Liver (tissue), 3 donors: ENCODE measurements at regions not wholly inside any gene's neighbourhood (a gene's known extent, or its start where the extent isn't known, plus 50 kb on each side); places are given as distances from the start of the nearest gene placed in this dataset.

Experiments used
- JUND ChIP-seq, 2 donors: IDR thresholded peaks; 2 replicates each; pipeline ENCODE4 v1.6.1; 2016; ENCODE audit warnings: antibody characterized with exemption in 2 of 2
- SP1 ChIP-seq: IDR thresholded peaks from 2 replicates; pipeline ENCODE4 v1.6.1; 2018; ENCODE audit warnings: antibody characterized with exemption, mild to moderate bottlenecking
- TAF1 ChIP-seq: conservative IDR thresholded peaks from 2 replicates; pipeline ENCODE4 v1.6.1; 2016; ENCODE audit warnings: antibody characterized with exemption, mild to moderate bottlenecking
- TF ChIP-seq, protein P1 (sequence below): fragments of 150-350 bp; IDR thresholded peaks from 2 replicates; pipeline ENCODE4 v1.5.1; 2017; ENCODE audit warnings: improper control_type of control experiment, low read depth, low read length; ENCODE audit not compliant: missing input control
- donor health status: healthy.
- donor health status: healthy.

DNA sequence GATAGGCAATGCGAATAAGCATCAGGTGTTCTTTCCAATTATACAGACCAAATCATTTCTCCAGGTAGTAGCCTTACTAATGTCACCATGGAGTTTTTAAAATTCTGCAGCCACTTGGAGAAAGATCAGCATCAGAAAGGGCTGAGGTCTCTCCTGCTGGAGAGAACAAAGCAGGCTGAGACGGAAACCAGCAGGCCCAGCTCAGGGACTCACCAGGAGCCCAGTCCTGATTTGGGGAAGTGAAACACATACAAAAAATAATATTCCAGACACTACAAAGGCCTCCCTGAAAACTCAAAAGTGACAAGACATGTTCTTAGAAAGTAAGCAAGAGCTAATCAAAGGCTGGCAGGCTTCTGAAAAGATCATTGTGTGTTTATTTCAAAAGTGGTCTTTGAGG is 207.1 kb upstream of the GHITM start:
- TF ChIP-seq, protein P1, sequence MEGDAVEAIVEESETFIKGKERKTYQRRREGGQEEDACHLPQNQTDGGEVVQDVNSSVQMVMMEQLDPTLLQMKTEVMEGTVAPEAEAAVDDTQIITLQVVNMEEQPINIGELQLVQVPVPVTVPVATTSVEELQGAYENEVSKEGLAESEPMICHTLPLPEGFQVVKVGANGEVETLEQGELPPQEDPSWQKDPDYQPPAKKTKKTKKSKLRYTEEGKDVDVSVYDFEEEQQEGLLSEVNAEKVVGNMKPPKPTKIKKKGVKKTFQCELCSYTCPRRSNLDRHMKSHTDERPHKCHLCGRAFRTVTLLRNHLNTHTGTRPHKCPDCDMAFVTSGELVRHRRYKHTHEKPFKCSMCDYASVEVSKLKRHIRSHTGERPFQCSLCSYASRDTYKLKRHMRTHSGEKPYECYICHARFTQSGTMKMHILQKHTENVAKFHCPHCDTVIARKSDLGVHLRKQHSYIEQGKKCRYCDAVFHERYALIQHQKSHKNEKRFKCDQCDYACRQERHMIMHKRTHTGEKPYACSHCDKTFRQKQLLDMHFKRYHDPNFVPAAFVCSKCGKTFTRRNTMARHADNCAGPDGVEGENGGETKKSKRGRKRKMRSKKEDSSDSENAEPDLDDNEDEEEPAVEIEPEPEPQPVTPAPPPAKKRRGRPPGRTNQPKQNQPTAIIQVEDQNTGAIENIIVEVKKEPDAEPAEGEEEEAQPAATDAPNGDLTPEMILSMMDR, result no peak
- TF ChIP-seq SP1 (no peak), JUND (IDR thresholded peaks at IDR 0.05) (no peak), TAF1 (no peak)
